ACHN (cell line): ENCODE measurements at regions not wholly inside any gene's neighbourhood (a gene's known extent, or its start where the extent isn't known, plus 50 kb on each side); places are given as distances from the start of the nearest gene placed in this dataset.
A peak's percentile ranks its signal among the peaks of the same experiment; 100 is the strongest.

Experiments
- DNase-seq: peaks from one replicate; pipeline ENCODE4 v3.0.0-alpha.2; 2015
- in situ Hi-C: cut with HindIII; loops from 2 replicates; pipeline ENCODE4 v1.10.0; 2017; ENCODE audit warnings: low sequenced_read_pairs, low pct_ligation_motif_present, low pct_unique_long_range_greater_than_20kb

- in situ Hi-C loops = no loop called here
- DNase-seq = no peak
Observed at GRCh38 chr4:153074486-153074885, 129.8 kb upstream of the TRIM2 start.

GRCh38 chr4:153074936-153075630 is 129.2 kb upstream of the TRIM2 start:
- in situ Hi-C loops = no loop called here
- DNase-seq = no peak

GRCh38 chr4:153075836-153076518 is 128.3 kb upstream of the TRIM2 start:
- no peak for DNase-seq
- in situ Hi-C loops = no loop called here

- no peak for DNase-seq
- in situ Hi-C loops = no loop called here
Observed at GRCh38 chr4:153076861-153077260, 127.4 kb upstream of the TRIM2 start.

GRCh38 chr4:153079857-153080391 is 124.3 kb upstream of the TRIM2 start:
- in situ Hi-C loops = no loop called here
- DNase-seq = no peak

- in situ Hi-C loops = no loop called here
- no peak for DNase-seq
Observed at GRCh38 chr4:153081006-153081580, 123.2 kb upstream of the TRIM2 start.

GRCh38 chr4:153081693-153082092 is 122.5 kb upstream of the TRIM2 start:
- no peak for DNase-seq
- in situ Hi-C loops = no loop called here

GRCh38 chr4:153082322-153083301 is 121.6 kb upstream of the TRIM2 start:
- in situ Hi-C loops = no loop called here
- DNase-seq = no peak

- DNase-seq = peak; percentile 74
- in situ Hi-C loops = no loop called here
Observed at GRCh38 chr4:153083447-153083947, 120.7 kb upstream of the TRIM2 start.

GRCh38 chr4:153084224-153084979 is 119.8 kb upstream of the TRIM2 start:
- no peak for DNase-seq
- in situ Hi-C loops = no loop called here

GRCh38 chr4:153084980-153085630 is 119.1 kb upstream of the TRIM2 start:
- DNase-seq = peak; percentile 41
- in situ Hi-C loops = no loop called here

GRCh38 chr4:153087671-153088194 is 116.5 kb upstream of the TRIM2 start:
- DNase-seq = no peak
- in situ Hi-C loops = no loop called here

- DNase-seq = no peak
- in situ Hi-C loops = no loop called here
Observed at GRCh38 chr4:153089742-153090141, 114.5 kb upstream of the TRIM2 start.

- no peak for DNase-seq
- in situ Hi-C loops = no loop called here
Observed at GRCh38 chr4:153090181-153090580, 114.1 kb upstream of the TRIM2 start.

GRCh38 chr4:153090670-153091385 is 113.4 kb upstream of the TRIM2 start:
- in situ Hi-C loops = no loop called here
- no peak for DNase-seq

- no peak for DNase-seq
- in situ Hi-C loops = no loop called here
Observed at GRCh38 chr4:153093396-153093795, 110.8 kb upstream of the TRIM2 start.
